Inflammatory macrophage treated with lipopolysaccharide for 4 hours (primary cell): ENCODE measurements at regions not wholly inside any gene's neighbourhood (a gene's known extent, or its start where the extent isn't known, plus 50 kb on each side); places are given as distances from the start of the nearest gene placed in this dataset.
A peak's percentile ranks its signal among the peaks of the same experiment; 100 is the strongest.

Source experiments
- DNase-seq: peaks from one replicate; pipeline ENCODE4 v3.0.0-alpha.2; 2020

- DNase-seq, result no peak
Measured at GRCh38 chr2:236692937-236693336, 123.3 kb downstream of the ACKR3 start.

GRCh38 chr2:236693531-236693930 lies 123.9 kb downstream of the ACKR3 start:
- DNase-seq, result no peak

- DNase-seq, result no peak
Measured at GRCh38 chr2:236694146-236694888, 124.7 kb downstream of the ACKR3 start.

- DNase-seq, result no peak
Measured at GRCh38 chr2:236696834-236697233, 127.2 kb downstream of the ACKR3 start.

GRCh38 chr2:236698016-236698627 lies 128.5 kb downstream of the ACKR3 start:
- no peak for DNase-seq

GRCh38 chr2:236700703-236701102 lies 131.1 kb downstream of the ACKR3 start:
- no peak for DNase-seq

- no peak for DNase-seq
Measured at GRCh38 chr2:236702657-236703372, 133.2 kb downstream of the ACKR3 start.

- no peak for DNase-seq
Measured at GRCh38 chr2:236703373-236703709, 133.7 kb downstream of the ACKR3 start.

- no peak for DNase-seq
Measured at GRCh38 chr2:236703906-236704305, 134.3 kb downstream of the ACKR3 start.

- no peak for DNase-seq
Measured at GRCh38 chr2:236704887-236705286, 135.3 kb downstream of the ACKR3 start.

- peak; percentile 52 for DNase-seq
Measured at GRCh38 chr2:236705295-236706105, 135.9 kb downstream of the ACKR3 start.

GRCh38 chr2:236706288-236706687 lies 136.7 kb downstream of the ACKR3 start:
- DNase-seq, result no peak

GRCh38 chr2:236706803-236707202 lies 137.2 kb downstream of the ACKR3 start:
- no peak for DNase-seq

- DNase-seq, result peak; percentile 76
Measured at GRCh38 chr2:236711440-236711839, 141.8 kb downstream of the ACKR3 start.

- peak; percentile 39 for DNase-seq
Measured at GRCh38 chr2:236712304-236712703, 142.7 kb downstream of the ACKR3 start.

GRCh38 chr2:236712961-236713673 lies 143.5 kb downstream of the ACKR3 start:
- no peak for DNase-seq

GRCh38 chr2:236714080-236714479 lies 144.5 kb downstream of the ACKR3 start:
- DNase-seq, result no peak

GRCh38 chr2:236715077-236715476 lies 145.5 kb downstream of the ACKR3 start:
- peak; percentile 45 for DNase-seq

GRCh38 chr2:236715491-236715961 lies 145.9 kb downstream of the ACKR3 start:
- no peak for DNase-seq

GRCh38 chr2:236717120-236717519 lies 147.5 kb downstream of the ACKR3 start:
- DNase-seq, result no peak

- DNase-seq, result no peak
Measured at GRCh38 chr2:236717729-236718128, 148.1 kb downstream of the ACKR3 start.

- DNase-seq, result no peak
Measured at GRCh38 chr2:236718207-236718992, 148.8 kb downstream of the ACKR3 start.
